SK-N-SH treated with all-trans-retinoic acid at 6 μM for 48 hours (cell line): ENCODE measurements at regions not wholly inside any gene's neighbourhood (a gene's known extent, or its start where the extent isn't known, plus 50 kb on each side); places are given as distances from the start of the nearest gene placed in this dataset.

Experiments
- ATAC-seq: fragments of 200-7000 bp; cut with Tn5 transposase; 3 replicates; pipeline ENCODE4 v1.9.1; 2020; ENCODE audit warnings: mild to moderate bottlenecking, moderate library complexity
- ARNTL ChIP-seq: fragments of 450-650 bp; formaldehyde crosslinking; IDR thresholded peaks from 2 replicates; pipeline ENCODE4 v1.5.0; 2020; ENCODE audit warnings: low read depth, mild to moderate bottlenecking, moderate library complexity, borderline replicate concordance
- BACH2 ChIP-seq: fragments of 250-450 bp; sonication (Bioruptor Pico); IDR thresholded peaks from 2 replicates; pipeline ENCODE4 v1.9.0; 2021; ENCODE audit warnings: mild to moderate bottlenecking, borderline replicate concordance
- CSDC2 ChIP-seq: fragments of 250-450 bp; sonication (Bioruptor Pico); IDR thresholded peaks from 2 replicates; pipeline ENCODE4 v1.5.0; 2020; ENCODE audit warnings: mild to moderate bottlenecking, moderate library complexity
- ESRRG ChIP-seq: fragments of 250-450 bp; sonication (Bioruptor Pico); IDR thresholded peaks from 2 replicates; pipeline ENCODE4 v1.6.1; 2021; ENCODE audit warnings: mild to moderate bottlenecking
- GLIS3 ChIP-seq: fragments of 250-450 bp; sonication (Bioruptor Pico); IDR thresholded peaks from 2 replicates; pipeline ENCODE4 v1.5.0; 2020; ENCODE audit warnings: mild to moderate bottlenecking, moderate library complexity
- ISL1 ChIP-seq: fragments of 250-450 bp; sonication (Bioruptor Pico); IDR thresholded peaks from 2 replicates; pipeline ENCODE4 v2.1.2; 2022; ENCODE audit warnings: mild to moderate bottlenecking, moderate library complexity
- PATZ1 ChIP-seq: fragments of 250-450 bp; sonication (Bioruptor Pico); IDR thresholded peaks from 2 replicates; pipeline ENCODE4 v1.8.0; 2020; ENCODE audit warnings: mild to moderate bottlenecking, moderate library complexity, borderline replicate concordance
- RARB ChIP-seq: fragments of 250-450 bp; sonication (Bioruptor Pico); IDR thresholded peaks from 2 replicates; pipeline ENCODE4 v1.8.0; 2021; ENCODE audit warnings: mild to moderate bottlenecking, moderate library complexity
- SNAI2 ChIP-seq: fragments of 250-450 bp; sonication (Bioruptor Pico); IDR thresholded peaks from 2 replicates; pipeline ENCODE4 v1.5.0; 2020; ENCODE audit warnings: mild to moderate bottlenecking, moderate library complexity
- TOX ChIP-seq: fragments of 250-450 bp; sonication (Bioruptor Pico); IDR thresholded peaks from 2 replicates; pipeline ENCODE4 v1.8.0; 2021; ENCODE audit warnings: mild to moderate bottlenecking, moderate library complexity, borderline replicate concordance
- TSHZ2 ChIP-seq: fragments of 250-450 bp; sonication (Bioruptor Pico); IDR thresholded peaks from 2 replicates; pipeline ENCODE4 v1.5.0; 2020; ENCODE audit warnings: mild to moderate bottlenecking, moderate library complexity
- ZC3H10 ChIP-seq: fragments of 250-450 bp; sonication (Bioruptor Pico); IDR thresholded peaks from 2 replicates; pipeline ENCODE4 v1.5.1; 2021; ENCODE audit warnings: mild to moderate bottlenecking, moderate library complexity
- ZFP3 ChIP-seq: fragments of 250-450 bp; sonication (Bioruptor Pico); IDR thresholded peaks from 2 replicates; pipeline ENCODE4 v1.5.0; 2020; ENCODE audit warnings: mild to moderate bottlenecking, moderate library complexity
- ZFP30 ChIP-seq: fragments of 450-650 bp; formaldehyde crosslinking; IDR thresholded peaks from 2 replicates; pipeline ENCODE4 v1.5.0; 2022; ENCODE audit warnings: mild to moderate bottlenecking, moderate library complexity
- ZNF565 ChIP-seq: fragments of 450-650 bp; formaldehyde crosslinking; conservative IDR thresholded peaks from 2 replicates; pipeline ENCODE4 v1.5.0; 2020; ENCODE audit warnings: low read depth, mild to moderate bottlenecking, moderate library complexity
- ZNF70 ChIP-seq: fragments of 450-650 bp; formaldehyde crosslinking; IDR thresholded peaks from 2 replicates; pipeline ENCODE4 v1.5.0; 2020; ENCODE audit warnings: mild to moderate bottlenecking, moderate library complexity
- ZNF8 ChIP-seq: fragments of 450-650 bp; formaldehyde crosslinking; IDR thresholded peaks from 2 replicates; pipeline ENCODE4 v1.5.0; 2020; ENCODE audit warnings: mild to moderate bottlenecking, moderate library complexity
- TF ChIP-seq, protein P1 (sequence below): fragments of 250-450 bp; sonication (Bioruptor Pico); IDR thresholded peaks from 2 replicates; pipeline ENCODE4 v1.8.0; 2021; ENCODE audit warnings: low read depth, mild to moderate bottlenecking, moderate library complexity, borderline replicate concordance
- TF ChIP-seq, protein P2 (sequence below): fragments of 250-450 bp; sonication (Bioruptor Pico); IDR thresholded peaks from 2 replicates; pipeline ENCODE4 v1.5.1; 2020; ENCODE audit warnings: low read depth, mild to moderate bottlenecking, moderate library complexity

DNA sequence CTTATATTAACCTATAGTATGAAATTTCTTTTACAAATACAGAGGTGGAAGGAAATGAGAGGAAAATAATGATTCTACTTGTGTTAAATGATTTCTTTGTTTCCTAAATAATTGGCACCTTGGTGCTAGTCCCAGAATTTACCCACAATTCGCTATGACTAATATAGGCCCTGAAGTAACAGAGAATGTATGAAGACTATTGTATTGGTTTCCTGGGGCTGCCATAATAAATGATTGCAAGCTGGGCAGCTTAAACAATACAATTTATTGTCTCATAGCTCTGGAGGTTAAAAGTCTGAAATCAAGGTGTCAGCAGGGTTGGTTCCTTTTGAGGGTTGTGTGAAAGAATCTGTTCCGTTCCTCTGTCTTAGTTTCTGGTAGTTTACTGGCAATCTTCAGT is 74.8 kb upstream of the GPRIN3 start:
- TF ChIP-seq ESRRG (no peak), ZFP30 (CRISPR knock-in tag) (no peak), TOX (CRISPR knock-in tag) (no peak), CSDC2 (CRISPR knock-in tag) (no peak), TSHZ2 (no peak), ZC3H10 (CRISPR knock-in tag) (no peak), ZNF70 (CRISPR knock-in tag) (no peak), ARNTL (CRISPR knock-in tag) (no peak), PATZ1 (no peak), ZFP3 (CRISPR knock-in tag) (no peak), ISL1 (CRISPR knock-in tag) (no peak), BACH2 (CRISPR knock-in tag) (no peak)
- TF ChIP-seq, protein P1, sequence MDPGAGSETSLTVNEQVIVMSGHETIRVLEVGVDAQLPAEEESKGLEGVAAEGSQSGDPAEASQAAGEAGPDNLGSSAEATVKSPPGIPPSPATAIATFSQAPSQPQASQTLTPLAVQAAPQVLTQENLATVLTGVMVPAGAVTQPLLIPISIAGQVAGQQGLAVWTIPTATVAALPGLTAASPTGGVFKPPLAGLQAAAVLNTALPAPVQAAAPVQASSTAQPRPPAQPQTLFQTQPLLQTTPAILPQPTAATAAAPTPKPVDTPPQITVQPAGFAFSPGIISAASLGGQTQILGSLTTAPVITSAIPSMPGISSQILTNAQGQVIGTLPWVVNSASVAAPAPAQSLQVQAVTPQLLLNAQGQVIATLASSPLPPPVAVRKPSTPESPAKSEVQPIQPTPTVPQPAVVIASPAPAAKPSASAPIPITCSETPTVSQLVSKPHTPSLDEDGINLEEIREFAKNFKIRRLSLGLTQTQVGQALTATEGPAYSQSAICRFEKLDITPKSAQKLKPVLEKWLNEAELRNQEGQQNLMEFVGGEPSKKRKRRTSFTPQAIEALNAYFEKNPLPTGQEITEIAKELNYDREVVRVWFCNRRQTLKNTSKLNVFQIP, result no peak
- TF ChIP-seq, protein P2, sequence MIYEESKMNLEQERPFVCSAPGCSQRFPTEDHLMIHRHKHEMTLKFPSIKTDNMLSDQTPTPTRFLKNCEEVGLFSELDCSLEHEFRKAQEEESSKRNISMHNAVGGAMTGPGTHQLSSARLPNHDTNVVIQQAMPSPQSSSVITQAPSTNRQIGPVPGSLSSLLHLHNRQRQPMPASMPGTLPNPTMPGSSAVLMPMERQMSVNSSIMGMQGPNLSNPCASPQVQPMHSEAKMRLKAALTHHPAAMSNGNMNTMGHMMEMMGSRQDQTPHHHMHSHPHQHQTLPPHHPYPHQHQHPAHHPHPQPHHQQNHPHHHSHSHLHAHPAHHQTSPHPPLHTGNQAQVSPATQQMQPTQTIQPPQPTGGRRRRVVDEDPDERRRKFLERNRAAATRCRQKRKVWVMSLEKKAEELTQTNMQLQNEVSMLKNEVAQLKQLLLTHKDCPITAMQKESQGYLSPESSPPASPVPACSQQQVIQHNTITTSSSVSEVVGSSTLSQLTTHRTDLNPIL, result no peak
- ATAC-seq, result no peak

DNA sequence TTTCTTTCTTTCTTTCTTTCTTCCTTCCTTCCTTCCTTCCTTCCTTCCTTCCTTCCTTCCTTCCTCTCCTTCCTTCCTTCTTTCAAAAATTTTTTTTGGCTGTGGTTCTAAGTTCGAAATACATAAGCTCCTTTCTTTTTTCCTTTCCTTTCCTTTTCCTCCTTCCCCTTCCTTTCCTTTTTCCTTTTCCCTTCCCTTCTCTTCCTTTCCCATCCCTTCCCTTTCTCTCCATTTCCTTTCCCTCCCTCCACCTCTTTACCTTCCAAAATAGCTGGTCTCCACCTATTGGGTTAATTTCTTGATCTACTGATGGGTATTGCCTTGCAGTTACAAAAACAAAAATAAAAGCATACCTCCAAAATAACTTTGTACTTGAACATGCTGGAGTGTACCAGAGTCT is 73.4 kb upstream of the GPRIN3 start:
- no peak for ATAC-seq
- no peak for TF ChIP-seq RARB (CRISPR knock-in tag)
- no peak for TF ChIP-seq ZNF8 (CRISPR knock-in tag)
- TF ChIP-seq CSDC2 (CRISPR knock-in tag), result no peak
- no peak for TF ChIP-seq ZNF70 (CRISPR knock-in tag)
- TF ChIP-seq GLIS3 (CRISPR knock-in tag), result no peak
- TF ChIP-seq BACH2 (CRISPR knock-in tag), result no peak
- no peak for TF ChIP-seq ZFP3 (CRISPR knock-in tag)

- no peak for ATAC-seq
- no peak for TF ChIP-seq SNAI2 (CRISPR knock-in tag)
- TF ChIP-seq ZC3H10 (CRISPR knock-in tag), result no peak
- TF ChIP-seq RARB (CRISPR knock-in tag), result no peak
- no peak for TF ChIP-seq ZNF565 (CRISPR knock-in tag)
- no peak for TF ChIP-seq TSHZ2
- TF ChIP-seq, all 23 proteins: peak for 0
Observed at GRCh38 chr4:89379511-89380044, 72.0 kb upstream of the GPRIN3 start.
